Peyer's patch (tissue), 4 donors: ENCODE measurements at regions not wholly inside any gene's neighbourhood (a gene's known extent, or its start where the extent isn't known, plus 50 kb on each side); places are given as distances from the start of the nearest gene placed in this dataset.
"Not testable (repeated sequence)": the region's sequence is repeated elsewhere in the genome, so short reads cannot be mapped to it uniquely, and the experiment has no call there.

Experiments used
- DNase-seq, 3 donors: peaks; one replicate each; pipeline ENCODE4 v3.0.0-alpha.2; 2017 to 2019
- H3K27ac ChIP-seq, 4 donors: fragments of 200-600 bp; sonication (generic); one replicate each; pipeline ENCODE4 v1.5.1; 2016 to 2019
- H3K27me3 ChIP-seq, 2 donors: fragments of 200-600 bp; sonication (generic); one replicate each; pipeline ENCODE4 v1.5.1; 2019
- H3K36me3 ChIP-seq, 3 donors: fragments of 200-600 bp; sonication (generic); one replicate each; pipeline ENCODE4 v1.5.1; 2016 to 2019
- H3K4me1 ChIP-seq, 4 donors: fragments of 200-600 bp; sonication (generic); one replicate each; pipeline ENCODE4 v1.5.1; 2016 to 2019
- H3K4me3 ChIP-seq, 4 donors: fragments of 200-600 bp; sonication (generic); 1 replicate in 3 of 4; 2 replicates in 1 of 4; pipeline ENCODE4 v1.5.1; 2016 to 2019; ENCODE audit warnings: mild to moderate bottlenecking in 1 of 4
- H3K9me3 ChIP-seq, 4 donors: fragments of 200-600 bp; sonication (generic); one replicate each; pipeline ENCODE4 v1.5.1; 2016 to 2019; ENCODE audit warnings: mild to moderate bottlenecking in 1 of 4
- CTCF ChIP-seq, 6 experiments: fragments of 450-650 bp in 4 of 6; fragments of 200-600 bp in 2 of 6; sonication (generic) in 1 of 6; IDR thresholded peaks; one replicate each; pipeline ENCODE4 v1.5.1; 2017 to 2019; ENCODE audit warnings: antibody characterized with exemption in 6 of 6, mild to moderate bottlenecking in 3 of 6, moderate library complexity in 1 of 6
- POLR2A ChIP-seq, 2 donors: fragments of 450-650 bp; IDR thresholded peaks; one replicate each; pipeline ENCODE4 v1.5.1; 2017; ENCODE audit warnings: antibody characterized with exemption in 2 of 2, mild to moderate bottlenecking in 2 of 2, moderate library complexity in 2 of 2

GRCh38 chr10:109650228-109650627 lies 273.1 kb downstream of the XPNPEP1 start:
- no peak for DNase-seq
- H3K27ac ChIP-seq: no peak overlapping the region

GRCh38 chr10:109647627-109648026 lies 275.7 kb downstream of the XPNPEP1 start:
- no peaks in the 10 kb centered on the region for H3K27me3 ChIP-seq
- no peaks in the 10 kb centered on the region for H3K9me3 ChIP-seq
- TF ChIP-seq CTCF (IDR thresholded peaks at IDR 0.05) (no peak), POLR2A (IDR thresholded peaks at IDR 0.05) (no peak)
- H3K4me1 ChIP-seq: no peaks in the 10 kb centered on the region
- no peaks in the 10 kb centered on the region for H3K36me3 ChIP-seq
- DNase-seq: no peak
- H3K27ac ChIP-seq: no peak overlapping the region
- no peak overlapping the region for H3K4me3 ChIP-seq

More at GRCh38 chr10:109650228-109650627, 273.1 kb downstream of the XPNPEP1 start:
- H3K4me3 ChIP-seq: no peak overlapping the region
- no peaks in the 10 kb centered on the region for H3K4me1 ChIP-seq
- H3K36me3 ChIP-seq: no peaks in the 10 kb centered on the region
- H3K27me3 ChIP-seq: no peaks in the 10 kb centered on the region
- TF ChIP-seq CTCF (IDR thresholded peaks at IDR 0.05): no peak
- no peaks in the 10 kb centered on the region for H3K9me3 ChIP-seq

DNA sequence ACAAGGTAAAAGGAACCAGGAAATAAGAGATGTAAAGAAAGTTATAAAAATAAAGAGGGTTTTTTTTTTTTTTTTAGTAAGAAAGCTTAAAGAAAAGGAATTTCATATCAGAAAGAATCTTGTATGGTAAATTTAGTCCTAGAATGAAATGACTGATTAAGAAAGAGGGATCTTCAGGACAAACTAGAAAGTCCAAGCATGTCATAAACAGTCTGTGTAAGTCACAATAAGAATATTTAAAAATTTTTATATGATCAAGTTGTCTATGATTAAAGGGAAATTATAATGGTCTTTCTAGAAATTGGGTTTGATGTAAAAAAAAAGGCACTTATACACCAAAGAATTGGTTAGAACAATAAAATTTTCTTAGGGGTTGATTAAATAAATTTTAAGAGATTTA lies 289.5 kb downstream of the XPNPEP1 start:
- Histone ChIP-seq H3K27me3 (no peaks in the 10 kb centered on the region), H3K4me1 (no peaks in the 10 kb centered on the region), H3K4me3 (no peak overlapping the region), H3K9me3 (no peaks in the 10 kb centered on the region), H3K27ac (no peak overlapping the region), H3K36me3 (no peaks in the 10 kb centered on the region)
- no peak for DNase-seq
- no peak for TF ChIP-seq CTCF (IDR thresholded peaks at IDR 0.05)
- no peak for TF ChIP-seq POLR2A (IDR thresholded peaks at IDR 0.05)

DNA sequence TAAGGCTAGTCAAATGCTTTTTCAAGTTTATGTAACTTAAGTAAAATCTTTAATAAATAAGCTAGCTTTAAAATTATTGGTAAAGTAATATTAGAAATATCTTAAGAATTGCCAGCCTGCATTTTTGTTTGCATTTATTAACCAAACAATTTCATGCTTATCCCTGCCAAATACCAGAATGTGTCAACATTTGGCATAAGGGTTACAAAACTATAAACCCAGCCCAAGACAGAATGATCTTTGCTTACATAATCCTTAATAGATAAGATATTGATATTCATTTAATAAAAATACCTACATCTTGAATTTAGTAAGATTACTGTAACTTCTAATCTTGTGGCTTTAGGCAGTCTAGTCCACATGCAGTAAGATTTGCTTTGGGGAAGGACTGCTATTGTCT lies 290.3 kb downstream of the XPNPEP1 start:
- DNase-seq, H3K27me3 ChIP-seq: not testable (repeated sequence)

DNA sequence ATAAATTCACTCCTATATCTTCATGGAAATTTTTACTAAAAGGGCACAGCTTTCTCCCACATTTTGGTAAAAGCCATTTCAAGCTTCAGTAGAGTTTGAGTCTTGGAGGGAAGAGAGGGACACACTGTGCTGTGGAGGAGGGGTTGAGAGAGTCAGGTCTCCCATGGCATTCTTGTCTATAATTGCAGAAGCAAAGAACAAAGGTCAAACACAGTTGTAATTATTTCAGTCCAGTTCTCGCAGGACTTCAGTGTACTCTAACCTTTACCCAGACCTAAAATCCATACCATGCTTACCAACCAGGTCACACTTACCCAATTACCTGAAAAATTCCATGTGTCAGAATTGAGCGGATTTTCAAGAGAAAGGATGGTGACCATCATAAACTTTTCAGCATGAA lies 298.4 kb downstream of the XPNPEP1 start:
- H3K36me3 ChIP-seq: no peaks in the 10 kb centered on the region
- TF ChIP-seq POLR2A (IDR thresholded peaks at IDR 0.05) (no peak), CTCF (IDR thresholded peaks at IDR 0.05) (no peak)
- H3K27me3 ChIP-seq: no peaks in the 10 kb centered on the region
- H3K9me3 ChIP-seq: no peaks in the 10 kb centered on the region
- no peak overlapping the region for H3K4me3 ChIP-seq
- H3K27ac ChIP-seq: no peak overlapping the region
- peak in 1 of 3 donors; percentile 50 for DNase-seq
- H3K4me1 ChIP-seq: no peaks in the 10 kb centered on the region

More for the DNA sequence above, 290.3 kb downstream of the XPNPEP1 start:
- H3K9me3 ChIP-seq, H3K36me3 ChIP-seq, H3K27ac ChIP-seq, H3K4me3 ChIP-seq, H3K4me1 ChIP-seq: not testable (repeated sequence)

- Histone ChIP-seq H3K36me3 (no peaks in the 10 kb centered on the region), H3K27me3 (no peaks in the 10 kb centered on the region), H3K4me3 (no peak overlapping the region), H3K4me1 (peaks cover 0 to 3% (median 0%) of the 10 kb centered on the region in 4 donors), H3K9me3 (no peaks in the 10 kb centered on the region), H3K27ac (no peak overlapping the region)
- TF ChIP-seq POLR2A (IDR thresholded peaks at IDR 0.05) (no peak), CTCF (IDR thresholded peaks at IDR 0.05) (no peak)
- no peak for DNase-seq
Measured at GRCh38 chr10:109622566-109622965, 300.7 kb downstream of the XPNPEP1 start.
